ENCODE measurements at regions not wholly inside any gene's neighbourhood (a gene's known extent, or its start where the extent isn't known, plus 50 kb on each side); places are given as distances from the start of the nearest gene placed in this dataset.

- no peak for DNase-seq (ENCODE audit: low spot score)
- H3K4me3 ChIP-seq (ENCODE audit: low read depth in 1 of 3, low read length in 3 of 3): no peak overlapping the region
- H3K27ac ChIP-seq (ENCODE audit: low read depth in 1 of 2, low read length in 2 of 2): no peak overlapping the region
- H3K9ac ChIP-seq (ENCODE audit: low read depth in 1 of 2, low read length in 2 of 2): no peak overlapping the region
- WGBS: 94% methylated on average over 2 of the region's 2 CpGs
- H3K4me1 ChIP-seq (ENCODE audit: control insufficient read depth in 4 of 4, insufficient read depth in 4 of 4, low read length in 3 of 4): peaks cover 0 to 4% (median 2%) of the 10 kb centered on the region in 4 donors
- no peaks in the 10 kb centered on the region for H3K27me3 ChIP-seq (ENCODE audit: control insufficient read depth in 4 of 4, insufficient read depth in 4 of 4, low read length in 3 of 4)
- TF ChIP-seq FOXA1 (IDR thresholded peaks at IDR 0.05): no peak
- TF ChIP-seq, protein P1, sequence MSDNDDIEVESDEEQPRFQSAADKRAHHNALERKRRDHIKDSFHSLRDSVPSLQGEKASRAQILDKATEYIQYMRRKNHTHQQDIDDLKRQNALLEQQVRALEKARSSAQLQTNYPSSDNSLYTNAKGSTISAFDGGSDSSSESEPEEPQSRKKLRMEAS (IDR thresholded peaks at IDR 0.05): no peak
- no peaks in the 10 kb centered on the region for H3K36me3 ChIP-seq (ENCODE audit: control insufficient read depth in 4 of 4, insufficient read depth in 3 of 4, low read depth in 1 of 4, low read length in 3 of 4)
- H3K9me3 ChIP-seq (ENCODE audit: control insufficient read depth in 4 of 4, low read length in 3 of 4): no peaks in the 10 kb centered on the region
These were observed 176.6 kb downstream of the KTN1 start for GRCh38 chr14:55756557-55756956.

GRCh38 chr14:55758796-55759195 lies 178.8 kb downstream of the KTN1 start:
- 43% methylated on average over 1 of the region's 1 CpG for WGBS
- H3K9ac ChIP-seq (ENCODE audit: low read depth in 1 of 2, low read length in 2 of 2): no peak overlapping the region
- no peak for DNase-seq (ENCODE audit: low spot score)
- H3K4me3 ChIP-seq (ENCODE audit: low read depth in 1 of 3, low read length in 3 of 3): no peak overlapping the region
- H3K4me1 ChIP-seq (ENCODE audit: control insufficient read depth in 4 of 4, insufficient read depth in 4 of 4, low read length in 3 of 4): peaks cover 0 to 4% (median 2%) of the 10 kb centered on the region in 4 donors
- H3K36me3 ChIP-seq (ENCODE audit: control insufficient read depth in 4 of 4, insufficient read depth in 3 of 4, low read depth in 1 of 4, low read length in 3 of 4): no peaks in the 10 kb centered on the region
- no peaks in the 10 kb centered on the region for H3K9me3 ChIP-seq (ENCODE audit: control insufficient read depth in 4 of 4, low read length in 3 of 4)
- no peak overlapping the region for H3K27ac ChIP-seq (ENCODE audit: low read depth in 1 of 2, low read length in 2 of 2)
- no peaks in the 10 kb centered on the region for H3K27me3 ChIP-seq (ENCODE audit: control insufficient read depth in 4 of 4, insufficient read depth in 4 of 4, low read length in 3 of 4)
- TF ChIP-seq RXRA (IDR thresholded peaks at IDR 0.05) (no peak), HNF4A (conservative IDR thresholded peaks at IDR 0.05) (no peak), HNF4G (IDR thresholded peaks at IDR 0.05) (no peak), REST (IDR thresholded peaks at IDR 0.05) (no peak), SP1 (IDR thresholded peaks at IDR 0.05) (no peak), CTCF (IDR thresholded peaks at IDR 0.05; ENCODE audit: low read depth, low read length, missing input control) (no peak)
- TF ChIP-seq, protein P2, sequence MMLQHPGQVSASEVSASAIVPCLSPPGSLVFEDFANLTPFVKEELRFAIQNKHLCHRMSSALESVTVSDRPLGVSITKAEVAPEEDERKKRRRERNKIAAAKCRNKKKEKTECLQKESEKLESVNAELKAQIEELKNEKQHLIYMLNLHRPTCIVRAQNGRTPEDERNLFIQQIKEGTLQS (IDR thresholded peaks at IDR 0.05): no peak
- TF ChIP-seq, protein P1 (IDR thresholded peaks at IDR 0.05): no peak

DNA sequence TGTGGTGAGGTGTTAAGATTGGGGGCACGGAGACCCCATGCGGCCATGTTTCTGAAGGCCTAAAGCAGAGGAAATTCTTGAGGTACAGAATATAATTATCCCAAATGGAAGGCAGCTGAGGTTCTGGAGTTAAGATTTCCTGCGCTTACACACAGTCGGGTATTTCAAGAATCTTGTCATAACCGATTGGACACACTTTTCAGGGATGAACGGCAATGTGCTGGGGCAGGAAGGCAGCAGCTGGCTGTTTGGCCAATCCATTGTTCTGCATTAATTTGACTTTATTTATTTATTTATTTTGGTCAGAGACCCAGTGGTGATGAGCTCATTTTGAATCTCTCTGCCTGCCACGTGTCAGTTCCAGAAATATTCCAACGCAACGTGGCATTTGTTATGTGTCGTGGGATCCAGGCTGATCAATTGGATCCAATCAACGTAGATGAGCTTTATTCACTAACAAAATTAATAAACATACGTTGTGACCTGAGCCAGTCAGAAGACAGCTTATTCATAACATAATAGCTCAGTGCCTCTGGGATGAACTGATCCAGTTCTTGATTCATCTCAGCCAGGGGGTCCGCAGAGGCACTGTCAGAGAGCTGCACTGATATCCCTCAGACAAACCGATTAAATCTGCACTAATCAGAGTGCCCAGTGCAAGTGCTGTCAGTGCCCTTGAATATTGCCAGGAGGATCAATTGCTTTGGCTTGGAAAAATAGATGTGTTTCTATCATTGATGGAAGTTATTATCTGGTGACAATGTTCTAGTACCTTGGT lies 181.0 kb downstream of the KTN1 start:
- Histone ChIP-seq H3K9ac (ENCODE audit: low read depth in 1 of 2, low read length in 2 of 2) (no peak overlapping the region), H3K27ac (ENCODE audit: low read depth in 1 of 2, low read length in 2 of 2) (no peak overlapping the region), H3K27me3 (ENCODE audit: control insufficient read depth in 4 of 4, insufficient read depth in 4 of 4, low read length in 3 of 4) (no peaks in the 10 kb centered on the region), H3K36me3 (ENCODE audit: control insufficient read depth in 4 of 4, insufficient read depth in 3 of 4, low read depth in 1 of 4, low read length in 3 of 4) (no peaks in the 10 kb centered on the region), H3K9me3 (ENCODE audit: control insufficient read depth in 4 of 4, low read length in 3 of 4) (no peaks in the 10 kb centered on the region), H3K4me1 (ENCODE audit: control insufficient read depth in 4 of 4, insufficient read depth in 4 of 4, low read length in 3 of 4) (peaks cover 0 to 4% (median 2%) of the 10 kb centered on the region in 4 donors), H3K4me3 (ENCODE audit: low read depth in 1 of 3, low read length in 3 of 3) (no peak overlapping the region)
- WGBS: 95% methylated on average over 14 of the region's 14 CpGs
- no peak for DNase-seq (ENCODE audit: low spot score)
- TF ChIP-seq HNF4A (conservative IDR thresholded peaks at IDR 0.05): no peak
- TF ChIP-seq REST (IDR thresholded peaks at IDR 0.05): no peak
- TF ChIP-seq GABPA (IDR thresholded peaks at IDR 0.05 in 1 of 2, conservative IDR thresholded peaks at IDR 0.05 in 1 of 2): no peak
- no peak for TF ChIP-seq JUND (IDR thresholded peaks at IDR 0.05)
- TF ChIP-seq RXRA (IDR thresholded peaks at IDR 0.05): no peak
- no peak for TF ChIP-seq YY1 (IDR thresholded peaks at IDR 0.05)
- TF ChIP-seq TAF1 (conservative IDR thresholded peaks at IDR 0.05): no peak
- no peak for TF ChIP-seq CTCF (IDR thresholded peaks at IDR 0.05; ENCODE audit: low read depth, low read length, missing input control)

Measured in liver (tissue), 8 donors.